Stimulated activated CD4-positive, alpha-beta T cell treated with anti-CD3 and anti-CD28 coated beads, Interleukin-1b, Interleukin-23, amount 100 ng/mL, for 48 hours (primary cell): ENCODE measurements at regions not wholly inside any gene's neighbourhood (a gene's known extent, or its start where the extent isn't known, plus 50 kb on each side); places are given as distances from the start of the nearest gene placed in this dataset.
"Not testable (repeated sequence)": the region's sequence is repeated elsewhere in the genome, so short reads cannot be mapped to it uniquely, and the experiment has no call there.

Experiments
- DNase-seq: peaks from one replicate; pipeline ENCODE4 v3.0.0-alpha.2; 2020

- DNase-seq: no peak
These were observed 152.3 kb upstream of the MYRIP start for GRCh38 chr3:39657075-39657474.

- DNase-seq: no peak
These were observed 151.6 kb upstream of the MYRIP start for GRCh38 chr3:39657775-39658174.

GRCh38 chr3:39664931-39665330 lies 144.5 kb upstream of the MYRIP start:
- no peak for DNase-seq

- DNase-seq: no peak
These were observed 144.0 kb upstream of the MYRIP start for GRCh38 chr3:39665441-39665840.

GRCh38 chr3:39668420-39668819 lies 141.0 kb upstream of the MYRIP start:
- no peak for DNase-seq

GRCh38 chr3:39671116-39671515 lies 138.3 kb upstream of the MYRIP start:
- DNase-seq: no peak

- no peak for DNase-seq
These were observed 137.8 kb upstream of the MYRIP start for GRCh38 chr3:39671600-39671999.

- DNase-seq: no peak
These were observed 104.0 kb upstream of the MYRIP start for GRCh38 chr3:39705351-39705900.

GRCh38 chr3:39707314-39707909 lies 102.0 kb upstream of the MYRIP start:
- no peak for DNase-seq

GRCh38 chr3:39712413-39713048 lies 96.9 kb upstream of the MYRIP start:
- DNase-seq: no peak

- not testable (repeated sequence) for DNase-seq
These were observed 96.1 kb upstream of the MYRIP start for GRCh38 chr3:39713341-39713740.

GRCh38 chr3:39716849-39717248 lies 92.6 kb upstream of the MYRIP start:
- DNase-seq: no peak

GRCh38 chr3:39718674-39719595 lies 90.5 kb upstream of the MYRIP start:
- DNase-seq: no peak

GRCh38 chr3:39721076-39721475 lies 88.3 kb upstream of the MYRIP start:
- DNase-seq: no peak

- no peak for DNase-seq
These were observed 85.1 kb upstream of the MYRIP start for GRCh38 chr3:39724233-39724846.

- DNase-seq: no peak
These were observed 84.1 kb upstream of the MYRIP start for GRCh38 chr3:39725321-39725720.

- DNase-seq: no peak
These were observed 82.0 kb upstream of the MYRIP start for GRCh38 chr3:39727415-39727814.

GRCh38 chr3:39733804-39734203 lies 75.6 kb upstream of the MYRIP start:
- no peak for DNase-seq

GRCh38 chr3:39739658-39740057 lies 69.8 kb upstream of the MYRIP start:
- not testable (repeated sequence) for DNase-seq

GRCh38 chr3:39744746-39745145 lies 64.7 kb upstream of the MYRIP start:
- DNase-seq: no peak

- DNase-seq: no peak
These were observed 61.4 kb upstream of the MYRIP start for GRCh38 chr3:39748002-39748401.

GRCh38 chr3:39748763-39749162 lies 60.6 kb upstream of the MYRIP start:
- DNase-seq: no peak

- no peak for DNase-seq
These were observed 58.7 kb upstream of the MYRIP start for GRCh38 chr3:39750712-39751111.
